GM18909 (cell line): ENCODE measurements at regions not wholly inside any gene's neighbourhood (a gene's known extent, or its start where the extent isn't known, plus 50 kb on each side); places are given as distances from the start of the nearest gene placed in this dataset.

Experiments
- ATAC-seq: cut with Tn5 transposase; IDR thresholded peaks from one replicate; pipeline ENCODE4 v1.9.1; 2021; ENCODE audit warnings: mild to moderate bottlenecking; ENCODE audit not compliant: unreplicated experiment, poor library complexity

- ATAC-seq = no peak
These were observed 272.8 kb downstream of the FIGN start for GRCh38 chr2:163462993-163463392.

GRCh38 chr2:163459986-163460385 lies 275.8 kb downstream of the FIGN start:
- ATAC-seq = no peak

GRCh38 chr2:163456953-163457743 lies 278.7 kb downstream of the FIGN start:
- ATAC-seq = no peak

GRCh38 chr2:163455815-163456214 lies 280.0 kb downstream of the FIGN start:
- ATAC-seq = peak; percentile 97

GRCh38 chr2:163453920-163454319 lies 281.9 kb downstream of the FIGN start:
- ATAC-seq = no peak

GRCh38 chr2:163441603-163442002 lies 294.2 kb downstream of the FIGN start:
- ATAC-seq = no peak

- no peak for ATAC-seq
These were observed 298.8 kb downstream of the FIGN start for GRCh38 chr2:163436963-163437362.

- no peak for ATAC-seq
These were observed 307.6 kb downstream of the FIGN start for GRCh38 chr2:163428187-163428586.

- no peak for ATAC-seq
These were observed 315.2 kb downstream of the FIGN start for GRCh38 chr2:163420604-163421003.

GRCh38 chr2:163419000-163419830 lies 316.6 kb downstream of the FIGN start:
- no peak for ATAC-seq

- peak; percentile 97 for ATAC-seq
These were observed 318.0 kb downstream of the FIGN start for GRCh38 chr2:163417596-163418337.

GRCh38 chr2:163414121-163414520 lies 321.7 kb downstream of the FIGN start:
- ATAC-seq = no peak

GRCh38 chr2:163407296-163407695 lies 328.5 kb downstream of the FIGN start:
- no peak for ATAC-seq

GRCh38 chr2:163405298-163405697 lies 330.5 kb downstream of the FIGN start:
- ATAC-seq = no peak

- no peak for ATAC-seq
These were observed 334.3 kb downstream of the FIGN start for GRCh38 chr2:163401481-163401880.

- ATAC-seq = no peak
These were observed 338.4 kb downstream of the FIGN start for GRCh38 chr2:163397451-163397850.

- no peak for ATAC-seq
These were observed 340.2 kb downstream of the FIGN start for GRCh38 chr2:163395602-163396001.

- no peak for ATAC-seq
These were observed 346.0 kb downstream of the FIGN start for GRCh38 chr2:163389838-163390237.

- no peak for ATAC-seq
These were observed 360.3 kb downstream of the FIGN start for GRCh38 chr2:163375472-163375871.

- no peak for ATAC-seq
These were observed 360.7 kb downstream of the FIGN start for GRCh38 chr2:163375070-163375469.

- no peak for ATAC-seq
These were observed 361.5 kb downstream of the FIGN start for GRCh38 chr2:163374282-163374681.
